OCI-LY1 (cell line): ENCODE measurements at regions not wholly inside any gene's neighbourhood (a gene's known extent, or its start where the extent isn't known, plus 50 kb on each side); places are given as distances from the start of the nearest gene placed in this dataset.

Experiments used
- CTCF ChIP-seq: fragments of 200-600 bp; sonication (generic), shearing (Covaris generic); IDR thresholded peaks from 2 replicates; pipeline ENCODE4 v1.5.1; 2017; ENCODE audit warnings: mild to moderate bottlenecking, antibody characterized with exemption, low read length, moderate library complexity, mixed read lengths
- EZH2 ChIP-seq: fragments of 200-600 bp; sonication (generic), shearing (Covaris generic); IDR thresholded peaks from 2 replicates; pipeline ENCODE4 v1.8.0; 2017; ENCODE audit warnings: borderline replicate concordance, mixed run types, mild to moderate bottlenecking, antibody characterized with exemption, low read length, moderate library complexity, mixed read lengths

GRCh38 chr6:163630096-163630495 lies 215.6 kb downstream of the QKI start:
- TF ChIP-seq CTCF (no peak), EZH2 (no peak)
